ENCODE measurements at regions not wholly inside any gene's neighbourhood (a gene's known extent, or its start where the extent isn't known, plus 50 kb on each side); places are given as distances from the start of the nearest gene placed in this dataset.

GRCh38 chr4:66539745-66540144 lies 869.5 kb upstream of the EPHA5 start:
- no peaks in the 10 kb centered on the region for H3K36me3 ChIP-seq (ENCODE audit: control insufficient read depth, insufficient read depth, low read length)
- no peaks in the 10 kb centered on the region for H3K27me3 ChIP-seq (ENCODE audit: control insufficient read depth, insufficient read depth, low read length)
- no peak for DNase-seq (ENCODE audit: low read depth)
- TF ChIP-seq CTCF (IDR thresholded peaks at IDR 0.05; ENCODE audit: insufficient read depth, low read length, poor library complexity, severe bottlenecking), result no peak
- H3K4me3 ChIP-seq (ENCODE audit: low read depth, low read length), result no peak overlapping the region

- Histone ChIP-seq H3K27me3 (ENCODE audit: control insufficient read depth, insufficient read depth, low read length) (no peaks in the 10 kb centered on the region), H3K36me3 (ENCODE audit: control insufficient read depth, insufficient read depth, low read length) (no peaks in the 10 kb centered on the region), H3K4me3 (ENCODE audit: low read depth, low read length) (no peak overlapping the region)
- no peak for TF ChIP-seq CTCF (IDR thresholded peaks at IDR 0.05; ENCODE audit: insufficient read depth, low read length, poor library complexity, severe bottlenecking)
- no peak for DNase-seq (ENCODE audit: low read depth)
Measured at GRCh38 chr4:66524781-66525180, 854.5 kb upstream of the EPHA5 start.

- no peaks in the 10 kb centered on the region for H3K27me3 ChIP-seq (ENCODE audit: control insufficient read depth, insufficient read depth, low read length)
- no peaks in the 10 kb centered on the region for H3K36me3 ChIP-seq (ENCODE audit: control insufficient read depth, insufficient read depth, low read length)
- no peak for DNase-seq (ENCODE audit: low read depth)
- H3K4me3 ChIP-seq (ENCODE audit: low read depth, low read length), result no peak overlapping the region
- TF ChIP-seq CTCF (IDR thresholded peaks at IDR 0.05; ENCODE audit: insufficient read depth, low read length, poor library complexity, severe bottlenecking), result no peak
Measured at GRCh38 chr4:66522244-66522643, 852.0 kb upstream of the EPHA5 start.

GRCh38 chr4:66516940-66517339 lies 846.7 kb upstream of the EPHA5 start:
- no peak for DNase-seq (ENCODE audit: low read depth)
- Histone ChIP-seq H3K27me3 (ENCODE audit: control insufficient read depth, insufficient read depth, low read length) (no peaks in the 10 kb centered on the region), H3K4me3 (ENCODE audit: low read depth, low read length) (no peak overlapping the region), H3K36me3 (ENCODE audit: control insufficient read depth, insufficient read depth, low read length) (no peaks in the 10 kb centered on the region)
- no peak for TF ChIP-seq CTCF (IDR thresholded peaks at IDR 0.05; ENCODE audit: insufficient read depth, low read length, poor library complexity, severe bottlenecking)

- no peak for TF ChIP-seq CTCF (IDR thresholded peaks at IDR 0.05; ENCODE audit: insufficient read depth, low read length, poor library complexity, severe bottlenecking)
- no peaks in the 10 kb centered on the region for H3K36me3 ChIP-seq (ENCODE audit: control insufficient read depth, insufficient read depth, low read length)
- no peak overlapping the region for H3K4me3 ChIP-seq (ENCODE audit: low read depth, low read length)
- DNase-seq (ENCODE audit: low read depth), result no peak
- no peaks in the 10 kb centered on the region for H3K27me3 ChIP-seq (ENCODE audit: control insufficient read depth, insufficient read depth, low read length)
Measured at GRCh38 chr4:66506985-66507384, 836.7 kb upstream of the EPHA5 start.

- Histone ChIP-seq H3K36me3 (ENCODE audit: control insufficient read depth, insufficient read depth, low read length) (no peaks in the 10 kb centered on the region), H3K4me3 (ENCODE audit: low read depth, low read length) (no peak overlapping the region), H3K27me3 (ENCODE audit: control insufficient read depth, insufficient read depth, low read length) (no peaks in the 10 kb centered on the region)
- DNase-seq (ENCODE audit: low read depth), result no peak
- no peak for TF ChIP-seq CTCF (IDR thresholded peaks at IDR 0.05; ENCODE audit: insufficient read depth, low read length, poor library complexity, severe bottlenecking)
Measured at GRCh38 chr4:66501997-66502396, 831.7 kb upstream of the EPHA5 start.
